CD8-positive, alpha-beta memory T cell (primary cell): ENCODE measurements at regions not wholly inside any gene's neighbourhood (a gene's known extent, or its start where the extent isn't known, plus 50 kb on each side); places are given as distances from the start of the nearest gene placed in this dataset.
A peak's percentile ranks its signal among the peaks of the same experiment; 100 is the strongest.

ENCODE experiments used
- CTCF ChIA-PET: fragments of 350-600 bp; sonication (Branson Sonifier 250); formaldehyde crosslinking; loops from one replicate; lab custom pipeline; 2021; ENCODE audit warnings: antibody characterized with exemption; lab: Charles Lee
- POLR2A ChIA-PET: fragments of 350-600 bp; sonication (Branson Sonifier 250); formaldehyde crosslinking; loops from one replicate; lab custom pipeline; 2021; ENCODE audit warnings: antibody characterized with exemption; lab: Charles Lee
- DNase-seq, 5 donors: peaks; one replicate each; pipeline versions ENCODE4 v3.0.0 to v3.0.0-alpha.2; 2020 to 2022; ENCODE audit warnings: mixed read lengths in 1 of 5
- H3K27ac ChIP-seq: one replicate; pipeline ENCODE4 v1.7.0; 2013; ENCODE audit warnings: low read depth, mild to moderate bottlenecking, low read length, moderate library complexity
- H3K27me3 ChIP-seq: 2 replicates; pipeline ENCODE4 v1.7.0; 2013; ENCODE audit warnings: low read length, mild to moderate bottlenecking; ENCODE audit not compliant: insufficient read depth, poor library complexity, severe bottlenecking
- H3K36me3 ChIP-seq: 2 replicates; pipeline ENCODE4 v1.7.0; 2013; ENCODE audit warnings: mild to moderate bottlenecking, low read length, moderate library complexity; ENCODE audit not compliant: insufficient read depth
- H3K4me1 ChIP-seq: 2 replicates; pipeline ENCODE4 v1.7.0; 2013; ENCODE audit warnings: mild to moderate bottlenecking, low read length, moderate library complexity; ENCODE audit not compliant: insufficient read depth
- H3K4me3 ChIP-seq: 2 replicates; pipeline ENCODE4 v1.7.0; 2013; ENCODE audit warnings: mild to moderate bottlenecking, low read length
- H3K9me3 ChIP-seq: 2 replicates; pipeline ENCODE4 v1.7.0; 2013; ENCODE audit warnings: mild to moderate bottlenecking, low read length
- H3K27ac Mint-ChIP-seq, 8 donors: one replicate each; pipeline ENCODE4 v1.8.0; 2020 to 2021; ENCODE audit warnings: mixed read lengths in 8 of 8, mild to moderate bottlenecking in 6 of 8, inconsistent platforms in 3 of 8, moderate library complexity in 3 of 8
- H3K27me3 Mint-ChIP-seq, 2 donors: one replicate each; pipeline ENCODE4 v1.8.0; 2020 to 2021; ENCODE audit warnings: mixed read lengths in 2 of 2, mild to moderate bottlenecking in 1 of 2, moderate library complexity in 1 of 2
- H3K36me3 Mint-ChIP-seq, 3 donors: one replicate each; pipeline ENCODE4 v1.8.0; 2020 to 2021; ENCODE audit warnings: mixed read lengths in 3 of 3, inconsistent platforms in 1 of 3, mild to moderate bottlenecking in 1 of 3
- H3K4me1 Mint-ChIP-seq, 3 donors: one replicate each; pipeline ENCODE4 v1.8.0; 2020 to 2021; ENCODE audit warnings: mixed read lengths in 3 of 3, inconsistent platforms in 1 of 3, mild to moderate bottlenecking in 1 of 3
- H3K4me3 Mint-ChIP-seq, 7 donors: one replicate each; pipeline ENCODE4 v1.8.0; 2020 to 2021; ENCODE audit warnings: mixed read lengths in 7 of 7, mild to moderate bottlenecking in 6 of 7, moderate library complexity in 4 of 7, inconsistent platforms in 2 of 7
- H3K9me3 Mint-ChIP-seq, 5 donors: one replicate each; pipeline ENCODE4 v1.8.0; 2020 to 2022; ENCODE audit warnings: mixed read lengths in 5 of 5, mild to moderate bottlenecking in 3 of 5, moderate library complexity in 2 of 5, inconsistent platforms in 1 of 5

DNA sequence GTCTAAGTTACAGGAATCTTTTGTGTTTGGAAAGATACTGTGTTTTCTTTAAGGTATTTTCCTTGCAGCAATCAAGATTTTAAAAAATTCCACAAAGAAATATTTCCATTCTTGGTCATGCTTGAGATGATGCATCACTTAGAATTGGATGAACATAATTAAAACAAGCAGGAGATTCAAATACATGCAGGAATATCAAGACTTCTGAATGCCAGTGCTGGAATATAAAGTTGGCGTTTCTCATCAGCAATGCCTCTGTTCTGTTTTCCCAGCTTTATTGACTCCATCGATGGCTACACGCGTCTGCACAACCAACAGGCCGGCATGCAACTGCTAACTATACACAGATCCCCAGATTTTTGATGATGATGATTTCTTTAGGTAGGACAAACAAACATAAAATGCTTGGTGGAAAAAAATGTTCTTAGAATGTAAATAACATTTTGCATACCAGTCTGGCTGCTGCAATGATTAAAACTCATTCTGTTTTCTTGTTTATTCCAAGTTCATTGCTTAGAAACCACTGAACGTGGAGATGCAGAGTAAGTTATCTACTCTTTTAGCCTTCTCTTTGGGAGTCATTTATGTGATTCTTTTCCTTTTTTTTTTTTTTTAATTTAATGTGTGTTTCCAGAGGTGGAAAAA, 91.3 kb upstream of the FAM171A1 start:
- no peaks in the 10 kb centered on the region for H3K36me3 Mint-ChIP-seq
- Histone ChIP-seq H3K27me3 (no peaks in the 10 kb centered on the region), H3K4me1 (peaks cover 6% of the 10 kb centered on the region), H3K4me3 (no peak overlapping the region), H3K27ac (no peak overlapping the region), H3K36me3 (no peaks in the 10 kb centered on the region), H3K9me3 (no peaks in the 10 kb centered on the region)
- peaks cover 6 to 7% (median 7%) of the 10 kb centered on the region in 3 donors for H3K4me1 Mint-ChIP-seq
- peaks cover 2 to 43% of the 10 kb centered on the region in 2 donors for H3K27me3 Mint-ChIP-seq
- ChIA-PET POLR2A (no interaction called here), CTCF (no interaction called here)
- peaks cover 0 to 15% (median 0%) of the 10 kb centered on the region in 5 donors for H3K9me3 Mint-ChIP-seq
- DNase-seq, result no peak
- H3K4me3 Mint-ChIP-seq, result no peak overlapping the region
- no peak overlapping the region for H3K27ac Mint-ChIP-seq

DNA sequence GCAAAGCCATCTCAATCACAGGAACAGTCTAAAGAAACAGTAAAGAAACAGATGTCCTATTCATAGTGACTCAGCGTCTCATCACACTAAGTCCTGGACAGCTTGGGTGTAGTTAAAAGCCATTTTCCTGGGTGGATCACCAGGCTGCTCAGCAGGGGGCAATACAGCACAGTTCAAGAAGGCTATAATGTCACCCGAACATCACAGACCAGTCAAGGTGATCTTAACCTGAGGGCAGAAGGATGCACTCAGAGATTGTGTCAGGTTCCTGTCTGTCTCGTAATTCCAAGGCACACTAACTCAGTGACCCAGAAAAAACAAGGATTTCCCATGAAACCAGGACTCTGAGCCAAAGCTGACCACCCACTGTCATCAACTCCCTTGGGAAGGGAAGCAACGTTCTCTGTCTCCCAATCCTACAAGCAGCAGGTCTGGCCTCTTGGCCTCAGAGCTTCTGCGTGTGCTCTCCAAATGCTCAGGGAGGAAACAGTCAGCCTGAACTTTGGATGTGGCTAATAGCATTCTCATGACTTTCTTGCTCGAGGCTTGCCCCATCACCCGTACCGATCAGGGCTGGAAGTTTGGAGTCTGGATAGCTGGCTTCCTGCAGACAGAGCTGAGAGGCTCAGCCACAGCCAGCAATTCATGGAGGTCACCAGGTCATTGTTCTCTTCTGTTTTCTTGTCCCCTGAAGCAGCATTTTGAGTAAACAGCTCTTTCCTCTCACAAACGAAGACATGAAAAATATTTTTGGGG, 90.4 kb upstream of the FAM171A1 start:
- H3K9me3 ChIP-seq, result no peaks in the 10 kb centered on the region
- no peak overlapping the region for H3K4me3 Mint-ChIP-seq
- H3K27me3 ChIP-seq, result no peaks in the 10 kb centered on the region
- no peaks in the 10 kb centered on the region for H3K36me3 ChIP-seq
- peak overlapping the region in 1 of 8 donors; percentile 71 for H3K27ac Mint-ChIP-seq
- no peak overlapping the region for H3K27ac ChIP-seq
- CTCF ChIA-PET, result no interaction called here
- H3K9me3 Mint-ChIP-seq, result peaks cover 0 to 13% (median 4%) of the 10 kb centered on the region in 5 donors
- H3K27me3 Mint-ChIP-seq, result peaks cover 6 to 47% of the 10 kb centered on the region in 2 donors
- H3K4me1 ChIP-seq, result peaks cover 6% of the 10 kb centered on the region
- H3K4me1 Mint-ChIP-seq, result peaks cover 6 to 7% (median 7%) of the 10 kb centered on the region in 3 donors
- DNase-seq, result no peak
- no peaks in the 10 kb centered on the region for H3K36me3 Mint-ChIP-seq
- POLR2A ChIA-PET, result no interaction called here
- H3K4me3 ChIP-seq, result no peak overlapping the region

DNA sequence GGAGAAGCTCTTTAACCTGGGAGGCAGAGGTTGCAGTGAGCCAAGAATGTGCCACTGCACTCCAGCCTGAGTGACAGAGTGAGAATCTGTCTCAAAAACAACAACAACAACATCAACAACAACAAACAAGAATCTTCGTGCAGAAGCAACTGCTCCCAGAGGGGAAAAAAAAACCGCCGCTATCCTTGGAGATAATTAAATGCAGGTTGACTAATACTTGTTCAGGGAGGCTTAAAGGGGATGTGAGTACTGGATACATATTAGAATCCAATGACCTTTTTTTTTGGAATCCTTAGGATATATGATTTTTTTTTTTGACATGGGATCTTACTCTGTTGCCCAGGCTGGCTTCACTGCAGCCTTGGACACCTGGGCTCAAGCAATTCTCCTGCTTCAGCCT, 89.6 kb upstream of the FAM171A1 start:
- Mint-ChIP-seq H3K4me1 (peaks cover 6 to 7% (median 7%) of the 10 kb centered on the region in 3 donors), H3K4me3 (no peak overlapping the region), H3K36me3 (no peaks in the 10 kb centered on the region), H3K9me3 (peaks cover 0 to 13% (median 4%) of the 10 kb centered on the region in 5 donors), H3K27ac (no peak overlapping the region), H3K27me3 (peaks cover 7 to 42% of the 10 kb centered on the region in 2 donors)
- ChIA-PET CTCF (no interaction called here), POLR2A (no interaction called here)
- Histone ChIP-seq H3K27ac (no peak overlapping the region), H3K36me3 (no peaks in the 10 kb centered on the region), H3K9me3 (no peaks in the 10 kb centered on the region), H3K4me3 (no peak overlapping the region), H3K27me3 (no peaks in the 10 kb centered on the region), H3K4me1 (peaks cover 6% of the 10 kb centered on the region)
- DNase-seq, result no peak

DNA sequence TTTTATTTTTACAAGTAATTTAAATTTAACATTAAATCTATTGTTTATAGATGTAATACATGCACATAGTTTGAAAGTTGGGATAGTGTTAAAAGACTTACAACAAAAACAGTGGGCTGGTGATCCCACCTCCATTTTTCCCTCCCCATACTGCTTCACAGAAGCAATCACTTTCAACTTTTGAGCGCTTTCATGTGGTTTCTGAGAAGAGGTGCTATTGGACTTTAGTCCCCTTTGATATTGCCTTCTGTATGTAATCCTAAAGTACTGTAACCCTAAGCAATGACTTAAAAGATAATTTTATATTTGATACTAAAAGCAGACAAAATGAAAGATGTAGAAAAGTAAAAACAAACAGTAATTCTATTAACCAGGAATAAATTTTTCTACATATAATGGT, 88.1 kb upstream of the FAM171A1 start:
- H3K27me3 ChIP-seq, result no peaks in the 10 kb centered on the region
- H3K4me1 ChIP-seq, result peaks cover 6% of the 10 kb centered on the region
- DNase-seq, result no peak
- H3K27ac Mint-ChIP-seq, result no peak overlapping the region
- CTCF ChIA-PET, result no interaction called here
- no peak overlapping the region for H3K27ac ChIP-seq
- POLR2A ChIA-PET, result no interaction called here
- no peaks in the 10 kb centered on the region for H3K9me3 ChIP-seq
- H3K4me3 ChIP-seq, result no peak overlapping the region
- H3K36me3 ChIP-seq, result no peaks in the 10 kb centered on the region
- peaks cover 0 to 13% (median 4%) of the 10 kb centered on the region in 5 donors for H3K9me3 Mint-ChIP-seq
- no peak overlapping the region for H3K4me3 Mint-ChIP-seq
- H3K27me3 Mint-ChIP-seq, result peaks cover 11 to 46% of the 10 kb centered on the region in 2 donors
- peaks cover 6 to 7% (median 7%) of the 10 kb centered on the region in 3 donors for H3K4me1 Mint-ChIP-seq
- H3K36me3 Mint-ChIP-seq, result no peaks in the 10 kb centered on the region

DNA sequence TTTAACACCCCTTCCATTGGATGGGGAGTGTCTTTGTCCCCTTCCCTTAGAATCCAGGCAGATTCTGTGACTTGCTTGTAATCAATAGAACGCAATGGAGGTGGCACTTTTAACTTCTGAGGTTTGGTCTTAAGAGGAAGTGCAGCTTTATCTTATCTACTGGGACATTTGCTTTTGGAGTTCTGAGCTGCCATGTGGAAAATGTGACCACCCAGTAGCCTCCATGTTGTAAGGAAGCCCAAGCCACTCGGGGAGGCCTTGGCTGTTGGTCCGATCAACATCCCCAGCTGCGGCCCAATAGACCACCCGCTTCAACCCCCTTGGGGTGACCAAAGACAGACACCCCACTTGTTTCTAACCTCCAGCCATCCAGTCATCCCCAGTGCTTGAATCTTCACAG, 86.3 kb upstream of the FAM171A1 start:
- H3K4me3 ChIP-seq, result no peak overlapping the region
- POLR2A ChIA-PET, result no interaction called here
- Mint-ChIP-seq H3K4me1 (peaks cover 6 to 7% (median 7%) of the 10 kb centered on the region in 3 donors), H3K9me3 (peaks cover 0 to 4% (median 4%) of the 10 kb centered on the region in 5 donors), H3K36me3 (no peaks in the 10 kb centered on the region), H3K27ac (no peak overlapping the region), H3K27me3 (peaks cover 14 to 52% of the 10 kb centered on the region in 2 donors), H3K4me3 (no peak overlapping the region)
- peaks cover 6% of the 10 kb centered on the region for H3K4me1 ChIP-seq
- H3K27ac ChIP-seq, result no peak overlapping the region
- H3K27me3 ChIP-seq, result no peaks in the 10 kb centered on the region
- CTCF ChIA-PET, result no interaction called here
- H3K36me3 ChIP-seq, result no peaks in the 10 kb centered on the region
- no peak for DNase-seq
- H3K9me3 ChIP-seq, result no peaks in the 10 kb centered on the region

DNA sequence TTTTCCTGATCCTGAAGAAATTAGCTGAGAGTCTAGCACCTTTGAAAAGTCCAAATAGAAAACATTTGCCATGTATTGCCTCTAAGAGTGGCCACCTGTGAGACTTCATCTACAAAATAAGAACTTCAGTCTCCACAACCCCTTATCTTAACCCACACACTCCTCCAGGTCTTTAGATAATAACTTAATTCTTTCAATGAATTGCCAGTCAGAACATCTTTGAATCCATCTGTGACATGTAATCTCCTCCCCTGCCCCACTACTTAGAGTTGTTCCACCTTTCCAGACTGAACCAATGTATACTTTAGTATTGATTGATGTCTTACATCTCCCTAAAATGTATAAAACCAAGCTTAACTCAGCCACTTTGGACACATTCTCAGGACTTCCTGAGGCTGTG, 84.4 kb upstream of the FAM171A1 start:
- Histone ChIP-seq H3K4me3 (no peak overlapping the region), H3K9me3 (no peaks in the 10 kb centered on the region), H3K27ac (no peak overlapping the region), H3K4me1 (peaks cover 6% of the 10 kb centered on the region), H3K27me3 (no peaks in the 10 kb centered on the region), H3K36me3 (no peaks in the 10 kb centered on the region)
- ChIA-PET POLR2A (no interaction called here), CTCF (no interaction called here)
- H3K27ac Mint-ChIP-seq, result no peak overlapping the region
- H3K27me3 Mint-ChIP-seq, result peaks cover 14 to 52% of the 10 kb centered on the region in 2 donors
- no peak for DNase-seq
- H3K4me1 Mint-ChIP-seq, result peaks cover 6 to 7% (median 7%) of the 10 kb centered on the region in 3 donors
- H3K9me3 Mint-ChIP-seq, result peaks cover 0 to 4% (median 0%) of the 10 kb centered on the region in 5 donors
- no peak overlapping the region for H3K4me3 Mint-ChIP-seq
- H3K36me3 Mint-ChIP-seq, result no peaks in the 10 kb centered on the region

DNA sequence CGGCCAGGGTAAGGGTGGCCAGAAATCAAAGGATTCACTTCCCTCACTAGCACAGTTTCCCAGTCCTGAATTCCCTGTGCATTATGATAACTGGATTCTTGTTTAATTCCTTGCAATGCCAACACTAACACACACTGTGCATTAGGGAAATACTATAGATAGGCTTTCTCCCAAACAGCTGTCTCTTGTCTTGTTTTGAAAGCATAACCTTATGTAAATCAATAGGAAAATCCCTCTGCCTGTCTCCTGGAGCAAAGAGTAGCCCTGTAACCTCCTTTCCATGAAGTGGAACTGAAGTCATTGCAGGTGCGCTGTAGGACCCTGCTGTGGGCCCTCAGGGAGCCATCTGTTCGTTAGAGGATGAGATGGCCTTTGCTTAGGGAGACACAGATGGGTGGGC, 82.8 kb upstream of the FAM171A1 start:
- H3K36me3 Mint-ChIP-seq, result no peaks in the 10 kb centered on the region
- Histone ChIP-seq H3K4me1 (peaks cover 6% of the 10 kb centered on the region), H3K9me3 (no peaks in the 10 kb centered on the region), H3K4me3 (no peak overlapping the region), H3K27me3 (no peaks in the 10 kb centered on the region), H3K36me3 (no peaks in the 10 kb centered on the region), H3K27ac (no peak overlapping the region)
- POLR2A ChIA-PET, result no interaction called here
- CTCF ChIA-PET, result no interaction called here
- no peak for DNase-seq
- peaks cover 0 to 4% (median 0%) of the 10 kb centered on the region in 5 donors for H3K9me3 Mint-ChIP-seq
- H3K4me3 Mint-ChIP-seq, result no peak overlapping the region
- H3K27me3 Mint-ChIP-seq, result peaks cover 15 to 55% of the 10 kb centered on the region in 2 donors
- peaks cover 6 to 7% (median 7%) of the 10 kb centered on the region in 3 donors for H3K4me1 Mint-ChIP-seq
- H3K27ac Mint-ChIP-seq, result no peak overlapping the region

DNA sequence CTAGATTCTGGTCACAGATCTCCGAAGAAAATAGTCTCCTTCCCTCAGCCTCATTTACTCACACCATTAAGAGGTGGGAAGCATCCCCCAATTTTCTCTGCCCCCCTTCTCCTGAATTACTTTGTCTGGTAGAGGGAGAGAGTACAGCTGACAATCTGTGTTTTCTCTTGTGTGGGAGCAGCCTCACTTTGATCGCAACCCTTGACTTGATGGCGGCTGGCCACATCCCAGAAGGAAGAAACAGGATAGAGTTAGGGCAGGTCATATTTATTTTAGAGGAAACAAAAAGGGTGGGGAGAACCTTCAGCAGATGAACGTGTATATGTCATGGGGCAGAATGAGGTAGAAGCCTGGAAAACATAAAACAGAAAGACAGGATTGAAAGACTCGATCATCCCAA, 82.4 kb upstream of the FAM171A1 start:
- no peak overlapping the region for H3K4me3 ChIP-seq
- H3K27me3 Mint-ChIP-seq, result peaks cover 15 to 57% of the 10 kb centered on the region in 2 donors
- H3K9me3 ChIP-seq, result no peaks in the 10 kb centered on the region
- ChIA-PET CTCF (no interaction called here), POLR2A (no interaction called here)
- H3K9me3 Mint-ChIP-seq, result peaks cover 0 to 4% (median 0%) of the 10 kb centered on the region in 5 donors
- H3K4me3 Mint-ChIP-seq, result no peak overlapping the region
- peaks cover 2 to 3% (median 3%) of the 10 kb centered on the region in 3 donors for H3K4me1 Mint-ChIP-seq
- H3K27ac ChIP-seq, result no peak overlapping the region
- H3K36me3 ChIP-seq, result no peaks in the 10 kb centered on the region
- no peak overlapping the region for H3K27ac Mint-ChIP-seq
- no peak for DNase-seq
- no peaks in the 10 kb centered on the region for H3K27me3 ChIP-seq
- H3K4me1 ChIP-seq, result peaks cover 2% of the 10 kb centered on the region
- no peaks in the 10 kb centered on the region for H3K36me3 Mint-ChIP-seq
